IgD-negative memory B cell (primary cell): ENCODE measurements at regions not wholly inside any gene's neighbourhood (a gene's known extent, or its start where the extent isn't known, plus 50 kb on each side); places are given as distances from the start of the nearest gene placed in this dataset.
A peak's percentile ranks its signal among the peaks of the same experiment; 100 is the strongest.

Source experiments
- H3K27ac Mint-ChIP-seq, 3 donors: one replicate each; pipeline ENCODE4 v1.8.0; 2020 to 2022; ENCODE audit warnings: mild to moderate bottlenecking in 3 of 3, mixed read lengths in 3 of 3, moderate library complexity in 1 of 3
- H3K27me3 Mint-ChIP-seq: one replicate; pipeline ENCODE4 v1.8.0; 2021; ENCODE audit warnings: mixed read lengths
- H3K36me3 Mint-ChIP-seq: one replicate; pipeline ENCODE4 v1.8.0; 2020; ENCODE audit warnings: mild to moderate bottlenecking, mixed read lengths
- H3K4me1 Mint-ChIP-seq, 3 donors: one replicate each; pipeline ENCODE4 v1.8.0; 2020 to 2022; ENCODE audit warnings: mixed read lengths in 3 of 3, mild to moderate bottlenecking in 1 of 3
- H3K4me3 Mint-ChIP-seq, 4 donors: one replicate each; pipeline ENCODE4 v1.8.0; 2020 to 2022; ENCODE audit warnings: mild to moderate bottlenecking in 4 of 4, mixed read lengths in 4 of 4, moderate library complexity in 3 of 4
- H3K9me3 Mint-ChIP-seq, 3 donors: one replicate each; pipeline ENCODE4 v1.8.0; 2020 to 2021; ENCODE audit warnings: mixed read lengths in 3 of 3, mild to moderate bottlenecking in 1 of 3

DNA sequence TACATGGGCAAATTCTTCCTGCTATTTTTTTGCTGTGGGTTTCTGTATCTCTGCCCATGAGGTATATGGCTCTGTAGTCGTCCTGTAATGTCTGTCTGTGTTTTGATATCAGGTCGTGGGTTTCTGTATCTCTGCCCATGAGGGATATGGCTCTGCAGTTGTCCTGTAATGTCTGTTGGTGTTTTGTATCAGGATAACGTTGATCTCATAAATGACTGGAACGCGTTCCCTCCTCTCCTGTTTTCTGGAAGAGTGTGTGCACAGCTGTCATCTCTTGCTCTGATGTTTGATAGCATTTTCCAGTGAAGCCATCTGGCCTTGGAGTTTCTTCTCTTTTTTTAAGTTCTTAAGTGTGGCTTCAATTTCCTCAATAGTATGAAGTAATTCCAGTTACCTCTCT lies 57.2 kb downstream of the SOX1 start:
- Mint-ChIP-seq H3K4me1 (no peaks in the 10 kb centered on the region), H3K27me3 (peaks cover 4% of the 10 kb centered on the region), H3K4me3 (no peak overlapping the region), H3K9me3 (peaks cover 1 to 8% (median 5%) of the 10 kb centered on the region in 3 donors), H3K27ac (no peak overlapping the region), H3K36me3 (no peaks in the 10 kb centered on the region)

DNA sequence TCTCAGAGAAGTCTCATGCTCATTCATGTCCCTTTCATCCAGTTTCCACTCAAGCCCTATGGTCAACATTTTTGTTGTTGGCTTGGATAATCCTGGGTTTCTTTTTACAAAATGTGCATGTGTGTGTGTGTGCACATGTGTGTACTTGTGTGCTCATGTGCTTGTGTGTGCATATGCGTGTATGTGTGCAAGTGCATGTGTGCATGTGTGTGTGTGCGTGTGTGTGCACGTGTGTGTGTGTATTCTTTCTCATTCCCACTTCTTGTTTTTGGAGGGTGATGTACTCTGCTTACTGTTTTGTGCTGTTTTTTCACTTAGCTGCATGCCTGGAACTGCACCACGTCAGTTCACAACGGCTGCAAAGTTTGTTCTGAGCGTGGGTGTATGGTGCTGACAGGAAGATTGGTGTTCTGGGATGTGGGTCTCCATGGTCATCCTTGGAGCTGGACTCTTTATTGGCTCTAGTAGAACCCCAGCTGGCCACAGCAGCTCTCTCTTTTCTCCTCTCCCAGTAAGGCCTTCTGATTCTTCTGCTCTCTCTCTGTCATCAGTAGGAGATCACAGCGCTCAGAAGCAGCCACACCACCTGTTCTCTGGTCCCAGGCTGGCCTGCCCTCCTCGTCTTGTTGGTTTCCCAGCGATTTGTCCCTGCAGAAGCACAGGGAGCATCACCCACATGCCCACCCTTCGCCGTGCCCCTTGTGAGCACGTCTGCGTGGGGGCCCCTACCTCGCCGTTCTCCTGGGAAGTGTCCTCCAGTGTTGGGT lies 60.8 kb downstream of the SOX1 start:
- Mint-ChIP-seq H3K27me3 (peaks cover 4% of the 10 kb centered on the region), H3K36me3 (no peaks in the 10 kb centered on the region), H3K27ac (peak overlapping the region in 1 of 3 donors; percentile 33), H3K4me3 (no peak overlapping the region), H3K4me1 (no peaks in the 10 kb centered on the region), H3K9me3 (peaks cover 4 to 8% (median 5%) of the 10 kb centered on the region in 3 donors)

DNA sequence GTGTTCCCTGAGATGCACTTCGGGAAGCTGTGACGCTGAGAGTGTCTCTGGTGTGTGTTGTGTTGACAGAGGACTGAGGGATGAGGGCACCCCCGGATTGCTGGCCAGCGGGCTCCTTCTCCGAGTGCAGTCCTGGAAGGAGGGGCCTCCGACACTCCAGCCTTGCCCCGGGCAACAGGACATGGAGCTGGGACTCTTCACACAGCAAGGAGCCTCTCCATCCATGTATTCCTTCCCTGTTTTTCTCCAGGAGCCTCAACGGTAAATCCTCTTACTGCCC lies 61.3 kb downstream of the SOX1 start:
- Mint-ChIP-seq H3K27ac (no peak overlapping the region), H3K9me3 (peaks cover 4 to 8% (median 5%) of the 10 kb centered on the region in 3 donors), H3K36me3 (no peaks in the 10 kb centered on the region), H3K27me3 (peaks cover 4% of the 10 kb centered on the region), H3K4me1 (no peaks in the 10 kb centered on the region), H3K4me3 (no peak overlapping the region)

DNA sequence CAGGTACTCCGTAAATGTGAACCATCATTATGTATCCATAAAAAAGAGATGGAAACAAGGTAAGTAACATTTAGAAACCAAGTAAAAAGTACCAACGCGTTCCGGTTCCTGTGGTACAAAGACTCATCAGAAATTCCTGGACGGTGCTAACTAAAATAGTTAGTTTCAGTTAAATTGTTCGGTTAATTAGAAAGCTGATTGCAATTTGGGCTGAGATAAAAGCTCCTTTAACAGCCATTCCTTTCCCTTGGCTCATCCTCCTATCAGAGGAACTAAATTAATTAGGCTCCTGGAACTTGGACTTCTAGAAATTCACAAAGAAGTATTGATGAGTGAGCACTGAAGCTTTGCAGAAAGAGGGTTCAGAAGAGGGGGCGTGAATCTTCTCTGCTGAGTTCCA lies 63.5 kb downstream of the SOX1 start:
- no peak overlapping the region for H3K4me3 Mint-ChIP-seq
- no peaks in the 10 kb centered on the region for H3K4me1 Mint-ChIP-seq
- no peaks in the 10 kb centered on the region for H3K36me3 Mint-ChIP-seq
- H3K9me3 Mint-ChIP-seq = peaks cover 3 to 9% (median 4%) of the 10 kb centered on the region in 3 donors
- H3K27me3 Mint-ChIP-seq = peaks cover 4% of the 10 kb centered on the region
- no peak overlapping the region for H3K27ac Mint-ChIP-seq

DNA sequence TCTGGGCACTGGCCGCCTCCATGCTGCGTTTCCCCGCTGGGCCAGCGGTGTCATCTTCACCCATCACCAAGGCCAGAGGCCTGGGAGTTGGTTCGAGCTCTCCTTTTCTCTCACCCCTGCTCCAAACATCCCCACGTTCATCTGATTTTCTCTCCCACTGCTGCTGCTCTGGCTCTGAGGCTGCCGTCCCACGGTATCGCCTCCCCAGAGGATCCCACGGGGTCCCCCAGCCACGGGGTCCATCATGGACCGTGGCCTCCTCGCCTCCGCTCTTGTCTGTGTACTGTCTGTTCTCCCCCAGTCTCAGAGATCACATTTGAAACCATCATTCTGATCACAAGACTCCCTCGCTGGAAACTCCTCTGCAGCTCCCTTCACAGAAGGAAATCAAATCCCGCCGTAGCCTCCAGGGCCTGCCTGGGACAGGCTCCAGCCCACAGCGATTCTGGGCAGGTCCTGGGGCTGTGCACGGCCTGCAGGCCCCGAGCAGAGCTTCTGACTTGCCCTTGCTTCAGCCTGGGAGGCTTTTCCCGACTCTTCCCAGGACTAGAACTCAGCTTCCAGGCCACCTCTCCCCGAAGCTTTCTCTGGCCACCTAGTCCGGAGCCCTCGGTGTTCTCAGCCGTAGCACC lies 64.2 kb downstream of the SOX1 start:
- Mint-ChIP-seq H3K4me3 (no peak overlapping the region), H3K4me1 (no peaks in the 10 kb centered on the region), H3K36me3 (no peaks in the 10 kb centered on the region), H3K27me3 (peaks cover 4% of the 10 kb centered on the region), H3K27ac (no peak overlapping the region), H3K9me3 (peaks cover 3 to 9% (median 4%) of the 10 kb centered on the region in 3 donors)

DNA sequence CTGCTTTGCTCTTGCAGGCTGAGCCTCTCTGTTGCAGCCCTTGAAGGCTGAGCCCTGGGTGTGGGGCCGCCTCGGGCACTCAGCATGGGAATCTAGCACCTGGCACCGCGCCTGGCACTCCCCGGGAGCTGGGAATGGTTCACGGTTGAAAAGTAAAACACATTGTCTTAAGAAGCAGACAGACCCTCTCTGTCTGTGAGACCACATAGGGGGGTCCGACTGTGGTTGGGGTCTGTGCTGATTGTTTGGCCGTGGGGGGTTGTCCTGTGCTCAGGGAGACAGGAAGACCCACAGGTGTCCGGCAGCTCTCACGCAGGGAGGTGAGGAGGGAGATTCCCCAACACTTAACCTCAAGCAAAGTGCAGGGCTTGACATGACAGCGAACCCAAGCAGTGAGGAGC lies 64.8 kb downstream of the SOX1 start:
- Mint-ChIP-seq H3K4me1 (no peaks in the 10 kb centered on the region), H3K27me3 (peaks cover 4% of the 10 kb centered on the region), H3K27ac (no peak overlapping the region), H3K36me3 (no peaks in the 10 kb centered on the region), H3K9me3 (peaks cover 3 to 9% (median 4%) of the 10 kb centered on the region in 3 donors), H3K4me3 (no peak overlapping the region)

DNA sequence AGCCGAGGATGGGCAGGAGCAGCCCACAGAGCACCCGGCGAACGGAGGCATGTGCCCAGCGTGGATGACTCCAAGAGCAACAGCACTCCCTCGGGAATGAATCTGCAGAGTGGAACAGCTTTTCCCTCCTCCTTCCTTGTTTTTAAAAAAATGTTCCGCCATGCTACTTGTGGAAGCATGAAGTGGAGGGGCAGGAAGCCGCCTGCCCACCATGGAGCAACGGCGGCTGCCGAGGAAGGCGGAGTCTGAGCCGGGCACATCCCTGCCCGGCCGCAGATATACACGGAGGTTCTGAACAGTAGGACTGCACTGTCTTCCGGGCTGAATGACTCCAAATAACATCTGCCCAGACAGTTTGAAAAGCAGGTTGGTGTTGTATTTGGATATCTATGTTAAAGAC lies 65.2 kb downstream of the SOX1 start:
- Mint-ChIP-seq H3K4me1 (no peaks in the 10 kb centered on the region), H3K36me3 (no peaks in the 10 kb centered on the region), H3K27me3 (peaks cover 4% of the 10 kb centered on the region), H3K27ac (no peak overlapping the region), H3K9me3 (peaks cover 3 to 9% (median 4%) of the 10 kb centered on the region in 3 donors), H3K4me3 (no peak overlapping the region)

DNA sequence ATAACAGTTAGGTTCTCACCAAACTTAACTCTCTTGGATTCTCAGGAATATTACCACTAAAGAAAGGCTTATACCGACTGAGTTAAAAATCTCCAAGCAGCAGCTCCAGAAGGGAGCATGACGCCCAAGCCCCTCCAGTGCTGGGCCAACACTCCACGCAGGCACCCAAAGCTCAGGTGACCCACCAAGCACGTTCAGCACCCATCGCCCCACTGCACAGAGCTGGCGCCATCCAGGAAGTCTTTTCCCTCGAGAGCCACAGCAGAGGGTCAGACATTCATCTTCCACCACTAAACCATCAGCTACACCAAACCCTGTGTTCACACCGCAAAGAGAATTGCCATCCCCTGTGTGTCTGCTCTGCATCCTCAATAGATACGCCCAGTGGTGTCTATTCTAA lies 65.7 kb downstream of the SOX1 start:
- Mint-ChIP-seq H3K36me3 (no peaks in the 10 kb centered on the region), H3K9me3 (peaks cover 3 to 9% (median 4%) of the 10 kb centered on the region in 3 donors), H3K4me3 (no peak overlapping the region), H3K27me3 (peaks cover 4% of the 10 kb centered on the region), H3K27ac (no peak overlapping the region), H3K4me1 (no peaks in the 10 kb centered on the region)

DNA sequence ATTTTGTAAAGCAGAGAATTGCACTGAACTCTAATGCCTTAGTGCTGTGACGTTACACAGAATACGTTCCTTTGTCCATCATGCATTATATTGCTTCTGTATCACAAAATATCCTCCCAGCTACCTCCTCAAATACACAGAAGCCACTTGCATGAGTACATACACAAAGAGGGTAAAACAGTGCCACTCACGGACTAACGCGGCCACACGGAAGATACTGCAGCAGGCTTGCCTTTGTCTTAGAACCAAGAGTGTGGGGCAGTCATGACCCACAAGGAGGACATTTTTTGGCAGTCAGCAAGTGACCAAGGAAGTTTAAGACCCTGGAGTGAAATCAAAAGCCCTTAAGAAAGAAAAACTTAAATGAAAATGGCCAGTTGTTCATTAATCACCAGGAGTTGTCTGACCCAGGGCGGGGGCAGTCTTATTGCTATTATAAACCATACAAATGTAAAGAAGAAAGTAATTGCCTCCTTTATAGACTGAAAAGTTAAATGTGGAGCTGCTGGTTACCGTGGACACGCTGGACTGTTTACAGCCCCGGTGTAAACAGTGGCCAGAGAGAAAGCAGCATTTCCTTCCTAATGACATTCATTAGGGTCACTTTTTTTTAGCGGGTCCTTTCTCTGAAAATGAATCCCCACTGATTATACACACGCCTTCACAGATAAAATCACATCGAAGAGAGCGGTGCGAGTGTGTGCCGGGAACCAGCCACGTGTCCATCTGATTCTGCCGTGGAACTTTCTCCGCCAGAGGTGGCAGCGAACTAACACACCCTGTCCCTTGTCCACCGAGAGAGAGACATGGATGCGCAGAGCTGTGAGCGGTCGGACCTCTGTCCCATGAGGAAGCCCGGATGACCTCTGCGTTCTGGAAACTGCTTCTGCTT lies 66.8 kb downstream of the SOX1 start:
- Mint-ChIP-seq H3K4me3 (no peak overlapping the region), H3K27me3 (no peaks in the 10 kb centered on the region), H3K27ac (peak overlapping the region in 1 of 3 donors; percentile 14), H3K4me1 (no peaks in the 10 kb centered on the region), H3K9me3 (peaks cover 0 to 9% (median 3%) of the 10 kb centered on the region in 3 donors), H3K36me3 (no peaks in the 10 kb centered on the region)

DNA sequence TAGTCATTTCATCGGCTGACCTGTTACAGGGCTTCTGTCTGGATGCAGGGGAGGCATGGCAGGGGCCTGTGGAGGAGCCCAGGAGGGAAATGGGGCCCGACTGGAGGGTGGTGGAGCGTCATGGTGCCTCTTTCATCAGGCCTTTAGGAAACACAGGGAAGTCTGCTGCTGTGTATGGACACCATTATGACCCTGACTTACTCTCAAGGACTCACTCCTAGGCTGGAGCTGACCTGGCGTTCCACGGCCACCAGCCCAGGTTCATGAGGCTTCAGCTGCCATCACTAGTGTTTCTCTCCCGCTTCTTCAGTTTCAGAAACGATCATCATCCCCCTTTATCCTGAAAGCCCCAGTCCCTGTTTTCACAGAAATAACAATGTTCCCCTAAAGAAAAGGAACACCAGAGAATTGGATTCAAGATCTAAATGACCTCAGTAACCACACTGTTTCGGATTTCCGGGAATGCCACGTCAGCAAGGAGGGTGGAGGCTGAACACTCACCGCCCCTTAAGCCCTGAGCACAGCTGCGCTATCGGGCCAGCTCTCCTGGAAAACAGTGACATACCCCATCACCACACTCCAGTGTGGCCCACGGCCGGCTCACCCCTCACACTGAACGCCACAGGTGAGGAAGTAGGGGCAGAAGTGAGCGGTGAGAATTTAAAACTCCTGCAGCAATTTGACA lies 67.6 kb downstream of the SOX1 start:
- Mint-ChIP-seq H3K27me3 (no peaks in the 10 kb centered on the region), H3K27ac (no peak overlapping the region), H3K4me1 (no peaks in the 10 kb centered on the region), H3K9me3 (peaks cover 0 to 8% (median 0%) of the 10 kb centered on the region in 3 donors), H3K4me3 (no peak overlapping the region), H3K36me3 (no peaks in the 10 kb centered on the region)

DNA sequence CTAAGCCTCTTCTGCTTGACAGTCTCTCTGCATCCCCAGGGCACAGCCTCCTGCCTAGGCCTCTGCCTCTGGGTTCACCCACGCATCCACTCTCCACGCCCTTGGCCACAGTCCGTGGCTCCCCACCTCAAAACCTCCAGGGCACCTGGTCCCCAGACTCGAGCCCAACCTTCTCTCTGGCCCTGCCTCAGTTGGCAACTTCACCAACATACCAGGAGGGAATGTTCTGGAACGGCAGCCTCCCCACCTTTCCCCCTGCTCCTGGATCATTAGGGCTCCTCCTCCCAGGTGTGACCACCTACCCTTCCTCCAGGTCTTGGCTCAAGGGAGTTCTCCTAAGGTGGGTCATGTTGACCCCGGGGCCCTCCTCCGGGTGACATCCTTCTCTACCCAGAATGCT lies 69.1 kb downstream of the SOX1 start:
- Mint-ChIP-seq H3K4me3 (no peak overlapping the region), H3K36me3 (no peaks in the 10 kb centered on the region), H3K27ac (no peak overlapping the region), H3K4me1 (no peaks in the 10 kb centered on the region), H3K27me3 (no peaks in the 10 kb centered on the region), H3K9me3 (peaks cover 0 to 7% (median 0%) of the 10 kb centered on the region in 3 donors)

DNA sequence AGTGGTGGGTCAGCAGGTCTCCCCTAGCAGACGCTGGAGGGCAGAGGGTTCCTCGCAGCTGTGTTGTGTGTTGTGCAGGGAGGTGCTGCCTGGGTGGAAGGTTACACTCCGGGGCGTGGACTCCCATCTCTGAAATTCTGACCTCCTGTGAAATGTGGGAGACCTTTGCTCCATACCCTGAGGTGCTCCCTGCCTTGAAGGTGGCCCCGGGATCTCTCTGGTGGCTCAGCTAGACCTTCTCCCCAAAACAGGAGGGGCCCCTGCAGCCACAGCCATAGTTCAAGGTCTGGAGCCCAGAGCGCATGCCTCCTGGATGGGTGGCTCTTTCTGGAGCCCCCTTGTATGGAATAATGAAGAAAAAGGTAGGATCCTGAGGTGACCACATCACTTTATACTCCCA lies 70.2 kb downstream of the SOX1 start:
- Mint-ChIP-seq H3K4me3 (no peak overlapping the region), H3K27me3 (no peaks in the 10 kb centered on the region), H3K36me3 (no peaks in the 10 kb centered on the region), H3K9me3 (peaks cover 0 to 7% (median 0%) of the 10 kb centered on the region in 3 donors), H3K27ac (no peak overlapping the region), H3K4me1 (no peaks in the 10 kb centered on the region)

DNA sequence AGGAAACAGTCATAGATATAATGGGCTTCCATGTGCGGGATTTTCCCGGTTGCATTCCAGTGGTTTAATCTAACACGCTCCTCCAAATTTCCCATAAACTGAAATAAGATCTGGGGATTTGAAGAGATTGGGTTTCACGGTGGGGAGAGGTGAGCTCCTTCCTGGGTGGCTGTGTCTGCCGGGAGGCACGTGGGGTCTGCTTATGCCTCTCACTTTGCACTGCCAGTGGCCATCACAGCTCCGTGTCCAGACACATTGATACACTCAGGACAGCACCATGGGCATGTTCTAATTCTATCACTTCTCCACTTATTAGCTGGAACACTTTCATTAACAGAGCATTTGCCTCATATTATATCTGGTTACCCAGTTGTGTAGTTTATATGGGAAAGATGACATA lies 73.4 kb downstream of the SOX1 start:
- H3K27ac Mint-ChIP-seq = no peak overlapping the region
- no peak overlapping the region for H3K4me3 Mint-ChIP-seq
- no peaks in the 10 kb centered on the region for H3K36me3 Mint-ChIP-seq
- H3K9me3 Mint-ChIP-seq = no peaks in the 10 kb centered on the region
- H3K27me3 Mint-ChIP-seq = no peaks in the 10 kb centered on the region
- no peaks in the 10 kb centered on the region for H3K4me1 Mint-ChIP-seq

DNA sequence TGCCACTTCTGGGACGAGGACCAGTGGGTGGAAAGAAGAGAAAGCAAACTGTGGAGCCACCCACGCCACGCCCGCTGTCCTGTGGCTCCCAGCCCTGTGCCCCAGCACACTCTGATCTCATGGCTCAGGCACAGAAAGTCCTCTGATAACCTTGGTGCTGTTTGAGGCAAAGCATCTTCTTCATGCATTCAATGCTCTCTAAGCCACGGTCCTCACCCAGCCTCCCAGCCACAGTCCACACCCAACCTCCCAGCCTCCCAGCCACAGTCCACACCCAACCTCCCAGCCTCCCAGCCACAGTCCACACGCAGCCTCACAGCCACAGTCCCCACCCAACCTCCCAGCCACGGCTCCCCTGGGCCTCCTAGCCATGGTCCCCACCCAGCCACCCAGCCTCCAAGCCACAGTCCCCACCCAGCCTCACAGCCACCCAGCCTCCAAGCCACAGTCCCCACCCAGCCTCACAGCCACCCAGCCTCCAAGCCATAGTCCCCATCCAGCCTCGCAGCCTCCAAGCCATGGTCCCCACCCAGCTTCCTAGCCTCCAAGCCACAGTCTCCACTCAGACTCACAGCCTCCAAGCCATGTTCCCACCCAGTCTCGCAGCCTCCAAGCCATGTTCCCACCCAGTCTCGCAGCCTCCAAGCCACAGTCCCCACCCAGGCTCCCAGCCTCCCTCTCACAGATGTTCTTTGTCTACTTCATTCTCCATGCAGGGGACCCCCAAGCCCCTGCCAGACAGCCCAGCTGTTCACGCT lies 74.9 kb downstream of the SOX1 start:
- Mint-ChIP-seq H3K27ac (peak overlapping the region in 1 of 3 donors; percentile 27), H3K9me3 (no peaks in the 10 kb centered on the region), H3K36me3 (no peaks in the 10 kb centered on the region), H3K27me3 (no peaks in the 10 kb centered on the region), H3K4me3 (no peak overlapping the region), H3K4me1 (no peaks in the 10 kb centered on the region)
